GM19025 (cell line): ENCODE measurements at regions not wholly inside any gene's neighbourhood (a gene's known extent, or its start where the extent isn't known, plus 50 kb on each side); places are given as distances from the start of the nearest gene placed in this dataset.
"Not testable (repeated sequence)": the region's sequence is repeated elsewhere in the genome, so short reads cannot be mapped to it uniquely, and the experiment has no call there.

Source experiments
- ATAC-seq: cut with Tn5 transposase; IDR thresholded peaks from one replicate; pipeline ENCODE4 v1.9.1; 2021; ENCODE audit warnings: mild to moderate bottlenecking, low read depth, moderate library complexity; ENCODE audit not compliant: unreplicated experiment

DNA sequence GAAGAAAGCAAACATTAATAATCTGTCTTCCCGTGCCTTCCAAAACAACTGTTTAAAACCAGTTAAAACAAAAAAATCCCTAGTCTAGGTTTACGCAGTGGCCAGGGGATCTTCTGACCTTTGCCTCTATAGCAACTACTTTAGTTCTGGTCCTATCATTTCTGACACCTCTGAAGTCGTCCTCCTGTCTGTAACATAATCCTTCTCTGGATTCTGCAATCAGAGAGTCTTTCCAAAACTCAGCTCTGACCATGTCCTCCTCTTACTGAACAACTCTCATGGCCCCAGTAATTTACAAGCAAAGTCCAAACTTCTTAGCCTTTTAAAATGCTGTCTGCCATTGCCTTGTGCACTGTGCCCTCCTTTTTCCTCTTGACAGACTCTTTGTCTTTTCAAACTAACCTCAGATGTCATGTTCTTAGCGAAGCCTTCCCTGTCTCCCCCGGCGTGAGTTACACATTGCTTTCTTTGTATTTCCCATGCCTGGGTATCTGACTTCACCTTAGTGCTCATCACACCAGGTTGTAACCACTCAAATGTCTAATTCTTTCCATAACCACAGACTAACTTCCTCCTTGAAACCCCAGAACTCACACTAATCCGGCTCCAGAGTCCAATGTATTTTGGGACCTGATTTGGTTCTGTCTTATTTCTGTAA, 105.2 kb upstream of the BNIP2 start:
- no peak for ATAC-seq

DNA sequence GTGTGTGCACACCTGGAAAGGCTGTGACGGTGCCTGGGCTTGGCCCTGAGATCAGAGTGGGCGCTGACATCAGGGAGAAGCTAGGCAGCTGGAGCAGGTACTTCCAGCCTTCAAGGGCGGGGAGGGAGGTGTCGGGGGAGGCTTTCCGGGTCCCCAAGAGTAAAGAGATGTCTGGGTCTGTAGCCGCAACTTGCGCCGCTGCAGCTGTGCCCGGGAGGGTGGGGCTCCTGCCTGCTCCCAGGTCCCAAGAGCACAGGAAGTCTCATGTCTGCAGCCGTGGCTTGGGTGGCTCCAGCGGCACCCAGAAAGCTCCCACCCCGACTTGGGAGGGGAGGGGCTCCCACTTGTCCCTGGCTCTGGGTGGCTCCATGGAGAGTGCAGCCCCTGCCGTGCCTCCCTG, 103.2 kb upstream of the BNIP2 start:
- ATAC-seq: no peak

DNA sequence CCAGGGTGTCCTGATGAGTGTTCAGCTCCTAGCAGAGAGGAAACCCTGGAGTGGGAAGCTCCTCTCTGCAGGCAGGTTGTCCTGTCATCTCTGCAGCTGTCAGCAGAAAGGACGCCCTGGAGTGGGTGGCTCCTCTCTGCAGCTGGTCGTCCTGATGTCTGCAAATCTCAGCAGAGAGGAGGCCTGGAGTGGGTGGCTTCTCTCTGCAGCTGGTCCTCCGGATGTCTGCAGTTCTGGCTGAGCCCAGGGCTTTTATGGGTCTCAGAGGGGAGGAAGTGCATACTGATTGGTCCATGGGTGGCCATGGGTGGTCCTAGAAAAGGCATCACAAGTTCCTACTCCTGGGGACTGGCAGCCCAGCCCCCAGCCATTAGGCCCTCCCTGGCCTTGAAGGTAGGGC, 102.6 kb upstream of the BNIP2 start:
- ATAC-seq: no peak

DNA sequence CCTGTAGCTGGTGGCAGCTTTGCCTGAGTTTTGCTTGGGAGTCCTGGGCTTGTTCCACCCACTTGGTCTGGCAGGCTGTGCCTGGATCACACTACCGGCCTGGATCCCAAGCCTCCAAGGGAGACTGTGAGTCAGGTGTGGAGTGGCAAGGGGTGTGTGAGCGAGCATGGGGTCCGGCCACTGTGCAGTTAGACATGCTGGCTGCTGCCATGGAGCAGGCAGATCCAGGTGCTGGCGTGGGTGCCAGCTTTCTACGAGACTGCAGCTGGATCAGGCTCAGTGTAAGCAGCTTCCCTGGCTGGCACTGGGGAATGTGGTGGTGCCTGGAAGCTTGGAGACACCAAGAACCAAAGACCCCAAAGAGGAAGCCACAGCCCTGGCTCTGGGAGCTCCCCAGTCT, 102.0 kb upstream of the BNIP2 start:
- ATAC-seq: no peak

DNA sequence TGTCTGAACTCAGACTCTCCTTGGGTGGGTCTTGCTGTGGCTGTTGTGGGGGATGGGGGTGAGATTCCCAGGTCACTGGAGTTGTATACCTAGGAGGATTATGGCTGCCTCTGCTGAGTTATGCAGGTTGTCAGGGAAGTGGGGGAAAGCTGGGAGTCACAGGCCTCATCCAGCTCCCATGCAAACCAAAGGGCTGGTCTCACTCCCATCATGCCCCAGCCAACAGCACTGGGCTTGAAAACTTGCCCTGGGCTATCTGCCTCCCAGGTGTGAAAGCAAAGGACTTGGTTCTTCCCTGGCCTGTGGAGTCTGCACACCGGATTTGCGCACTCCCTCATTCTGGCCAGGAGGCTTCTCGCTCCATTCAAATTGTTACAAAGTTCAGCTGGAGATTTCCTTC, 97.3 kb upstream of the BNIP2 start:
- ATAC-seq: not testable (repeated sequence)

DNA sequence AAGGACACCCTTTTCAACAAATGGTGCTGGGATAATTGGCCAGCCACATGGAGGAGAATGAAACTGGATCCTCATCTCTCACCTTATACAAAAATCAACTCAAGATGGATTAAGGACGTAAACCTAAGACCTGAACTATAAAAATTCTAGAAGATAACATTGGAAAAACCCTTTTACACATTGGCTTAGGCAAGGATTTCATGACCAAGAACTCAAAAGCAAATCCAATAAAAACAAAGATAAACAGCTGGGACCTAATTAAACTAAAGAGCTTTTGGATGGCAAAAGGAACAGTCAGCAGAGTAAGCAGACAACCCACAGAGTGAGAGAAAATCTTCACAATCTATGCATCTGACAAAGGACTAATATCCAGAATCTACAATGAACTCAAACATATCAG, 96.9 kb upstream of the BNIP2 start:
- not testable (repeated sequence) for ATAC-seq

DNA sequence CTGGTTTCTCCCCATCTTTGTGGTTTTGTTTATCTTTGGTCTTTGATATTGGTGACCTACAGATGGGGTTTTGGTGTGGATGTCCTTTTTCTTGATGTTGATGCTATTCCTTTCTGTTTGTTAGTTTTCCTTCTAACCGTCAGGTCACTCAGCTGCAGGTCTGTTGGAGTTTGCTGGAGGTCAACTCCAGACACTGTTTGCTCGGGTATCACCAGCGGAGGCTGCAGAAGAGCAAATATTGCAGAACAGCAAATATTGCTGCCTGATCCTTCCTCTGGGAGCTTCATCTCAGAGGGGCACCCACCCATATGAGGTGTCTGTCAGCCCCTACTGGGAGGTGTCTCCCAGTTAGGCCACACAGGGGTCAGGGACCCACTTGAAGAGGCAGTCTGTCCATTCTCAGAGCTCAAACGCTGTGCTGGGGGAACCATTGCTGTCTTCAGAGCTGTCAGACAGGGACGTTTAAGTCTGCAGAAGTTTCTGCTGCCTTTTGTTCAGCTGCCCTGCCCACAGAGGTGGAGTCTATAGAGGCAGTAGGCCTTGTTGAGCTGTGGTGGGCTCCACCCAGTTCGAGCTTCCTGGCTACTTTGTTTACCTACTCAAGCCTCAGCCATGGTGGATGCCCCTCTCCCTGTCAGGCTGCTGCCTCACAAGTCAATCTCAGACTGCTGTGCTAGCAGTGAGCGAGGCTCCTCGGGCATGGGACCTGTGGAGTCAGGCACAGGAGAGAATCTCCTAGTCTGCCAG, 94.8 kb upstream of the BNIP2 start:
- ATAC-seq: not testable (repeated sequence)

DNA sequence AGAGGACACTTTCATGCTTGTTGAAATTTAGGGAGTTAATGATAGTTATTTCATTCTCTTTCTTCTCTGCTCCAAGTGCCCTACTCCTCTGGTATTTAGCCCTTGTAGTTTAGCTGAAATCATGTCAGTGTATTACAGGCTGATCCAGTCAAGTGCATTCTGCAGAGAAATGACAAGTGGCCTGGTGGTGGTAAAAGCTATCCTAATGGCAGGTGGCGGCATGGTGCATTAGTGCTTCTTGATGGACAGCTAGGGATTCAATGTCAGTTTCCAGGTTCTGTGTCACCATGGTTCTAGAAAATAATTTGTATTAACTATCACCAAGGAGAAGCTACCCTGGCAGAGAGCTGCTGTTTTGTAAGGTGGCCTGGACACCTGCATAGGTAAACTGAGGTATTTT, 90.0 kb upstream of the BNIP2 start:
- no peak for ATAC-seq

DNA sequence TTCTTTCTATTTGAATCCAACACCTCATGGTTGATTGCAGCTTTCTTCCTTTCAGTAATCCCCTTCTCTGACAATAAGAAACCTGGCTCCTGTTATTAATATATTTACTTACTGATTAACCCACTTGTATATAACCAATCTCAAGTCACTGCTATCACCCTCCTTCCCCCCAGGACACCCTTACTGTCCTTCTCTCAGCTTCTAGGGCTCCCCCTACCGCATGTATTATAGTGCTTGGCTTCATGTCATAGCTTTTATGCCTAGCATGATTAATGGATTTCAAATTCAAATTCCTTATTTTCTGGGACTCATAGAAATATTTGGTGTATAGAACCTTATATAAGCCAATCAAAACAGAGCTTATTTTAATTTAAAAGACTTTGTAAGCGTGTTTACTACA, 75.7 kb upstream of the BNIP2 start:
- ATAC-seq: no peak

DNA sequence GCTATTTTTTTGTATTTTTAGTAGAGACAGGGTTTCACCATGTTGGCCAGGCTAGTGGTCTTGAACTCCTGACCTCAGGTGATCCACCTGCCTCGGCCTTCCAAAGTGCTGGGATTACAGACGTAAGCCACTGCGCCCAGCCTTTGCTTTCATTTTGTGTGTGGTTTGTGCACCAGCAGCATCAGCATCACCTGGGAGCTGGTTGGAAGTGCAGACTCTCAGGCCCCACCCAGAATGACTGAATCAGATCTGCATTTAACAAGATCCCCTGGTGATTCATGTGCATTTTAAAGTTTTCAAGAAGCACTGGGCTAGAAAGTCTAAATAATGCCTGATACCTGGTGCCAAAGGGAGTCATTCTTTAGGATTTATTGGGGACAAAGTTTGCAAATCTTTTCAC, 73.4 kb upstream of the BNIP2 start:
- no peak for ATAC-seq

DNA sequence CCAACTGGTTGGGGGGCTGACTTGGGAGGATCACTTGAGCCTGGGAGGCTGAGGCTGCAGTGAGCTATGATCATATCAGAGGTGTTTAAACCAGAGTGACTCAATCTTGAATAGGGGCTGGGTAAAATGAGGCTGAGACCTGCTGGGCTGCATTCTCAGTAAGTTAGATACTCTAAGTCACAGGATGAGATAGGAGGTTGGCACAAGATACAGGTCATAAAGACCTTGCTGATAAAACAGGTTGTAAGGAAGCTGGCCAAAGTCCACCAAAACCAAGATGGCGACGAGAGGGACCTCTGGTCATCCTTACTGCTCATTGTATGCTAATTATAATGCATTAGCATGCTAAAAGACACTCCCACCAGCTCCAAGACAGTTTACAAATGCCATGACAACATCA, 71.1 kb upstream of the BNIP2 start:
- not testable (repeated sequence) for ATAC-seq

DNA sequence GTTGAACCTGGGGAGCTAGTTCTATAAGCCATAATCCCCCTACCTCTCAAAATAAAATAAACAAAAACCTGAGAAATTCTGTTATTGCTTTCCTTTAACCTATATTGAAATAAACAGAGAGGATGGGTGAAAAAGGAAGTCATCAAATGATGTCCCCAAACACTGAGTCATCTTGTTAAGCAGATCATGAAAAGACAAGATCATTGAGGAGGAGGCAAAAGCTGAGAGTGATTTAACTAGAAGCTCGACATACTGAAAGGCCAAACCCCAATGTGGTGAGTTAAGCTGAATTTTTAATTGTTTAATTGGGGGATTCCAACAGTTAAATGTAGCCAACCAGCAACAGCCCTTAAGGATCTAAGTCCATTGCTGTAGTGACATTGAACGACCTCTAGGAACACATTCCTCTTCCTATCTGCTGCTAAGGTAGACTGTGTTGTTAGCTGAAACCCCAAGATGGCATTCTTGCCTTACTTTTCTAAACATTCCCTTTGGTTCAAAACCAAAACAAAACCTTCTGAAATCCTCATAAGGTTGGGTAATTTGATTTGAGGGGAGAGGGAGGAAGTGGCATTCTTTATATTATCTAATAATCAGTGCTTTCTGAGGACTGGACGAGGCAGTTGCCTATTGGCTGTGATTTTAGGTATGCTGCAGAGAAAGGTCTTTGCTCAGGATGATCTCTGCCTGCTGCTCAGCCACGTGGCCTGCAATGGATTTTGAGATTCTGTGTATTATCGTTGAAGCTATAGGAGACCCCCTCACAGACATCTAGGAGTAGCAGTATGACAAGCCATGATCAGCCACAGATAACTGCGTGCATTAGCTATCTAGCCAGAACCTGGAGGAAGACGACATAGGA, 62.7 kb upstream of the BNIP2 start:
- no peak for ATAC-seq

DNA sequence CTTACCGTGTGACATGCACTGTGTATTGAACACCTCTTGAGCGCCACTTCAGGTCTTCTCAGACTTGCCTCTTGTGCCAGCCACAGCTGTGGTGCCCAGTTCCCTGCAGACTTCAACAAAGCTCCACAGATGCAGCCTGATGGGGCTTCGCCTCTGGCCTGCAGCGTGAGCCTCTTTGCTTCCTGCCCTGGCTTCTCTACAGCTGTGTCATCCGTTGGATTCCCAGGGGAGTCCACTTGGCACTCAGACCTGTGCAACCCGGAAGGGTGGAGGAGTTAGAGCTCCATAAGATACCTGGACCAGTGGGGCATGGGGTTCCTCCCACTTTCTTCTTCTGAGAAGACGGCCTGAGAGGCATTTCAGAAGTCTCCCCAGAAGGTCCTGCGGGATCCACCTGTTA, 57.7 kb upstream of the BNIP2 start:
- ATAC-seq: no peak

DNA sequence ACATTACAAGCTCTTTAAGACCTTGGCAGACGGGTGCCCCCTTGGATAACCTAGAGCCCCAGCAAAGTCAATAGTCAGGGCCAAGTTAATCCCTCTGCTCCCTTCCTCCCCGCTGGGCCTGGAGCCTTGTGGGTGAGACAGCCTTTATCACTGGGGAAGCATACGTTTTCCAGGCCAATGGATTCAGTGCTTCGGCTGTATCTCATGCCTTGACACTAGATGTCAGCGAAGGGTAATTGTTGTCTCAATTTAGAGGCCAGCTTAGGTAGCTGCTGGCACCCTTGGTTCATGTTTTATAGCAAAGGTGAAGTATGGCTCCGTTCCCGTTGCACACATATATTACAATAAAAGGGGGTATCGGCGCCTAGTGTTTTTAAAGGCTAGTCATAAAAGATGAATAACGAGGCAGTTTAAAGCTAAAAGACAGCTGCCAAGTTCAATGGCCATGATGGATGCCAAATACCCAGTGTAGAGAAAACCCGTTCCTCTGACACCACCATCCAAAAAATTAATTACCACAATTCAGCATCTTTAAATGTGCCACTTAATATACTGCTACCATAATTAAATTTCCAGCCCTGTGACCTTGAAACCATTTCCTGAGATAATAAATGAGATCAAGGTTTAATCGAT, 52.3 kb upstream of the BNIP2 start:
- no peak for ATAC-seq

DNA sequence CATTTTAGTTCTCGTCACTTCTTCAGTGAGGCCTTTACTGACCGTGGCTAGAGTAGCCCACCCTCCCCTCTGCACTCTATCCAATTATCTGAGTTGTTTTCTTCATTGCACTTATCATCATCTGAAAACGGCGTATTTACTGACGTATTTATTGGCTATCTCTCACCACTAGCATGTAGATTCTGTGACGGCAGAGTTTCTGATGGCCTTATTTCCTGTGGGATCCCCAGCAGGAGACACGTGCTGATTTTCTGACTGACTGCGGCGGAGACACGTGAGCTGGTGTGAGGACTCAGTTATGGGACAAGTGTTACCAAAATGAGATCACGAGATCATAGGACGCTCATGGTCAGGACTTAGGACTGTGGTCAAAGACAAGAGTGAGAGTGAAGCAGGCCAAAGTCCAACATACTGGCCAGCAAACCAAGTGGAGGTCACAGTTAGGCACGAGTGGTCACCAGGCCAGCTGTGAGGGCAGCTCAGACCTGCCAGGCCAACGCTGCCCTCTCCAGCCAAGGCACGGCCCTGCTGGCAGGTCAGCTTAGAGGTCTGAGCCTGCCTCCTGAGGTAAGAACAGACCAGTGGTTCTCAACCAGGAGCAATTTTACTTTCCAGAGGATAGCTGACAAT, 50.6 kb upstream of the BNIP2 start:
- ATAC-seq: no peak
